RWPE2 (cell line): ENCODE measurements at regions not wholly inside any gene's neighbourhood (a gene's known extent, or its start where the extent isn't known, plus 50 kb on each side); places are given as distances from the start of the nearest gene placed in this dataset.

Experiments used
- ATAC-seq: fragments of 200-7000 bp; cut with Tn5 transposase; 3 replicates; pipeline ENCODE4 v1.9.1; 2021; ENCODE audit warnings: low read depth
- DNase-seq: peaks from one replicate; pipeline ENCODE4 v3.0.0-alpha.2; 2020; ENCODE audit warnings: low spot score
- H3K27ac ChIP-seq: fragments of 450-650 bp; 2 replicates; pipeline ENCODE4 v1.5.1; 2017; ENCODE audit warnings: mild to moderate bottlenecking; ENCODE audit not compliant: poor library complexity, severe bottlenecking
- H3K27me3 ChIP-seq: fragments of 250-450 bp; sonication (Bioruptor Pico); 2 replicates; pipeline ENCODE4 v1.5.1; 2021; ENCODE audit warnings: mild to moderate bottlenecking, moderate library complexity; ENCODE audit not compliant: insufficient read depth, poor library complexity, severe bottlenecking
- H3K36me3 ChIP-seq: fragments of 250-450 bp; sonication (Bioruptor Pico); 2 replicates; pipeline ENCODE4 v1.5.1; 2020; ENCODE audit warnings: low read depth, mild to moderate bottlenecking, moderate library complexity
- H3K4me1 ChIP-seq: fragments of 250-450 bp; sonication (Bioruptor Pico); 2 replicates; pipeline ENCODE4 v1.5.1; 2021; ENCODE audit warnings: mild to moderate bottlenecking, moderate library complexity; ENCODE audit not compliant: insufficient read depth, poor library complexity, severe bottlenecking
- H3K4me3 ChIP-seq: fragments of 250-450 bp; sonication (Bioruptor Pico); 2 replicates; pipeline ENCODE4 v1.5.1; 2021; ENCODE audit warnings: mild to moderate bottlenecking, moderate library complexity; ENCODE audit not compliant: severe bottlenecking
- H3K9me3 ChIP-seq: fragments of 250-450 bp; sonication (Bioruptor Pico); 2 replicates; pipeline ENCODE4 v1.5.1; 2021; ENCODE audit warnings: mild to moderate bottlenecking, moderate library complexity; ENCODE audit not compliant: severe bottlenecking
- TF ChIP-seq, protein P1 (sequence below): fragments of 450-650 bp; IDR thresholded peaks from one replicate; pipeline ENCODE4 v1.5.1; 2017; ENCODE audit warnings: mild to moderate bottlenecking, moderate library complexity; ENCODE audit not compliant: poor library complexity, severe bottlenecking

DNA sequence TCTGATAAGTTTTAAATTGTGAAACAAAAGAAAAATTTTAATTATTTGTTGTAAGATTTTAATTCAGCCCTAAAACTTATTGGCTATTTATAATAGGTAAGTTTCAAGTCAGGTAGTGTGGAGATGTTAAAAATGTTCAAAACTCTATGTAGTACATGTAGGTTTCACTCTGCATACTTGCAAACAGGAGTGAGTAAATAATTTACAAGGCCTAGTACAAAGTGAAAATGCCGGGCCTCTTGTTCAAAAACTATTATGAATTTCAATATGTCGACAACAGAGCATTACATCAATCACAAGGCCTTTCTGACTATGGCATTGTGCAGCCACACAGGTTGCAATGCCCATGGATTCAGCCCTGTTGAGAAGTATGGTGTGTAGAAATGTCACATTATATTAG, 80.9 kb upstream of the GRIK2 start:
- Histone ChIP-seq H3K27ac (no peak overlapping the region), H3K4me1 (no peaks in the 10 kb centered on the region), H3K4me3 (no peak overlapping the region), H3K9me3 (no peaks in the 10 kb centered on the region), H3K36me3 (no peaks in the 10 kb centered on the region), H3K27me3 (no peaks in the 10 kb centered on the region)
- ATAC-seq = no peak
- DNase-seq = no peak
- TF ChIP-seq, protein P1, sequence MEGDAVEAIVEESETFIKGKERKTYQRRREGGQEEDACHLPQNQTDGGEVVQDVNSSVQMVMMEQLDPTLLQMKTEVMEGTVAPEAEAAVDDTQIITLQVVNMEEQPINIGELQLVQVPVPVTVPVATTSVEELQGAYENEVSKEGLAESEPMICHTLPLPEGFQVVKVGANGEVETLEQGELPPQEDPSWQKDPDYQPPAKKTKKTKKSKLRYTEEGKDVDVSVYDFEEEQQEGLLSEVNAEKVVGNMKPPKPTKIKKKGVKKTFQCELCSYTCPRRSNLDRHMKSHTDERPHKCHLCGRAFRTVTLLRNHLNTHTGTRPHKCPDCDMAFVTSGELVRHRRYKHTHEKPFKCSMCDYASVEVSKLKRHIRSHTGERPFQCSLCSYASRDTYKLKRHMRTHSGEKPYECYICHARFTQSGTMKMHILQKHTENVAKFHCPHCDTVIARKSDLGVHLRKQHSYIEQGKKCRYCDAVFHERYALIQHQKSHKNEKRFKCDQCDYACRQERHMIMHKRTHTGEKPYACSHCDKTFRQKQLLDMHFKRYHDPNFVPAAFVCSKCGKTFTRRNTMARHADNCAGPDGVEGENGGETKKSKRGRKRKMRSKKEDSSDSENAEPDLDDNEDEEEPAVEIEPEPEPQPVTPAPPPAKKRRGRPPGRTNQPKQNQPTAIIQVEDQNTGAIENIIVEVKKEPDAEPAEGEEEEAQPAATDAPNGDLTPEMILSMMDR = no peak

DNA sequence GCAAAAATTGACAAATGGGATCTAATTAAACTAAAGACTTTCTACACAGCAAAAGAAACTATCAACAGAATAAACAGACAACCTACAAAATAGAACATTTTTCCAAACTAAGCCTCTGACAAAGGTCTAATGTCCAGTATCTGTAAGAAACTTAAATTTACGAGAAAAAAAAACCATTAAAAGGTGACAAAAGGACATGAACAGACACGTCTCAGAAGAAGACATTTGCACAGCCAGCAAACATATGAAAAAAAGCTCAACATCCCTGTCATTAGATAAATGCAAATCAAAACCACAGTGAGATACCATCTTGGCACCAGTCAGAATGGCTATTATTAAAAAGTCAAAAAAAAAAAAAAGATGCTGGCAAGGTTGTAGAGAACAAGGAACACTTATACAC, 70.6 kb upstream of the GRIK2 start:
- H3K27me3 ChIP-seq = no peaks in the 10 kb centered on the region
- H3K36me3 ChIP-seq = no peaks in the 10 kb centered on the region
- DNase-seq = no peak
- H3K27ac ChIP-seq = no peak overlapping the region
- TF ChIP-seq, protein P1 = no peak
- no peaks in the 10 kb centered on the region for H3K9me3 ChIP-seq
- no peak overlapping the region for H3K4me3 ChIP-seq
- no peak for ATAC-seq
- H3K4me1 ChIP-seq = no peaks in the 10 kb centered on the region

DNA sequence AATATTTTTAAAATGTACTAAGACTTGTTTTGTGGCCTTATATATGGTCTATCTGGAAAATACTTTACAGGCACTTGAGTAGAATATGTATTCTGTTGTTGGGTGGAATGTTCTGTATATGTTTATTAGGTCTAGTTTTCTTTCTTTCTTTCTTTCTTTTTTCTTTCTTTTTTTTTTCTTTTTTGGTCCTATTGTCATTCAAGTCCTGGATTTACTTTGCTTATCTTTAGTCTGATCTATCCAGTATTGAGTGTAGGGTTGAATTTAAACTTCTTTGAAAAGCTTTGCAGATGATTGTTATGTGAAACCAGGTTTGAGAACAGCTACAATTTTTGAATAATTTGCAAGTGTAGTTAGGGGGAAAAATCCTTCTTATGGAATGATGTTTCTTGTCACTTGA, 67.1 kb upstream of the GRIK2 start:
- ATAC-seq (no peak), DNase-seq (no peak)
- Histone ChIP-seq H3K27ac (no peak overlapping the region), H3K4me1 (no peaks in the 10 kb centered on the region), H3K36me3 (no peaks in the 10 kb centered on the region), H3K27me3 (no peaks in the 10 kb centered on the region), H3K9me3 (no peaks in the 10 kb centered on the region), H3K4me3 (no peak overlapping the region)
- TF ChIP-seq, protein P1 = no peak

DNA sequence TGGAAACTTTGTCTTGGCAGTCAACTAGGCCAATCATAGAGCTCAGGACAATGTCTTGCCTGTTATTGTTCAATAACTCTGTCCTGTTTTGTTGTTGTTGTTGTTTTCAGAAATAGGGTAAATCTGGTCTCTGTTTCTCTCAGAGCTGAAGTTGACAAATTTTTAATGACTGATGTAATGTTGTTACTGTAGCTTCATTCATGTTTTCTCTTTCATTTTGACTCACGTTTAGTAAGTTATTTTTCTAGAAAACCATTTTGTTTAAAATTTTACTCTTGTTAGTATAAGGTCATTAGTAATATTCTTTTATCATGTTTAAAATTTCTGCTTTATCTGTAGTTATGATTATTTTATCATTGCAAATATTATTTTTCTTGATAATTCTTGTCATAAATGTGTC, 51.6 kb upstream of the GRIK2 start:
- Histone ChIP-seq H3K36me3 (no peaks in the 10 kb centered on the region), H3K27me3 (no peaks in the 10 kb centered on the region), H3K9me3 (no peaks in the 10 kb centered on the region), H3K27ac (no peak overlapping the region), H3K4me3 (no peak overlapping the region), H3K4me1 (no peaks in the 10 kb centered on the region)
- TF ChIP-seq, protein P1 = no peak
- DNase-seq = no peak
- no peak for ATAC-seq
